ENCODE measurements at regions not wholly inside any gene's neighbourhood (a gene's known extent, or its start where the extent isn't known, plus 50 kb on each side); places are given as distances from the start of the nearest gene placed in this dataset.
"Not testable (repeated sequence)": the region's sequence is repeated elsewhere in the genome, so short reads cannot be mapped to it uniquely, and the experiment has no call there.

DNA sequence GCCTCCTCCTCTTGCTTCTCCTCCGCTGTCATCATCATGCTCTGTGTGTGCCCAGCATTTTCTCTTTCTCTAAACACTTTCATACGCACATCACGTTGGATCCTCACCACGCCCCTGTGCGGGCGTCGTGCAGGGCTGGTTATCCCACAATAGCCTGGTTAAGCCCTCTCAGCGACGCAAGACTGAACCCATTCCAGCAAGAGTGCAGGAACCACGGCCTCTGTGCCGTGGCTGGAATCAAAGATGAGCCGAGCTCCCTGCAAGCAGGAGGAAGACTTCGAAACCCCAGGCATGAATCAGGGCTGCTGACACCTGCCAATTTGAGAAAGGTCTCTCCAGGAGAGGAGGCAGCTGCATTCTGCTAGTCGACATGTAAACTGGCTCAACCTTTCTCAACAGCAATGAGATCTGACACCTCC is 74.8 kb upstream of the FOXK1 start:
- in situ Hi-C loops (cut with HindIII; ENCODE audit: low pct_unique_long_range_greater_than_20kb, low sequenced_read_pairs): no loop called here
- Histone ChIP-seq H3K4me3 (ENCODE audit: low read depth in 2 of 2, low read length in 2 of 2) (no peak overlapping the region), H3K9me3 (ENCODE audit: control insufficient read depth, insufficient read depth, low read depth, low read length) (no peaks in the 10 kb centered on the region), H3K36me3 (ENCODE audit: control insufficient read depth, insufficient read depth, low read length) (no peaks in the 10 kb centered on the region), H3K27ac (ENCODE audit: low read length) (no peak overlapping the region), H3K27me3 (ENCODE audit: control insufficient read depth, insufficient read depth, low read length) (no peaks in the 10 kb centered on the region), H3K4me1 (ENCODE audit: control insufficient read depth, insufficient read depth, low read length) (no peaks in the 10 kb centered on the region)
- ChIA-PET CTCF (no interaction called here), POLR2A (no interaction called here)
- TF ChIP-seq SIN3A (IDR thresholded peaks at IDR 0.05; ENCODE audit: borderline replicate concordance, insufficient read depth, low read depth, low read length): no peak
- no peak for TF ChIP-seq TCF7L2 (IDR thresholded peaks at IDR 0.05; ENCODE audit: low read depth, low read length)
- intact Hi-C loops (cut with micrococcal nuclease; ENCODE audit: unreplicated experiment): no loop called here
- ATAC-seq (no peak), DNase-seq (ENCODE audit: low read depth, low spot score) (no peak)
- no TSS peak for BruUV-seq (replicated peaks)

DNA sequence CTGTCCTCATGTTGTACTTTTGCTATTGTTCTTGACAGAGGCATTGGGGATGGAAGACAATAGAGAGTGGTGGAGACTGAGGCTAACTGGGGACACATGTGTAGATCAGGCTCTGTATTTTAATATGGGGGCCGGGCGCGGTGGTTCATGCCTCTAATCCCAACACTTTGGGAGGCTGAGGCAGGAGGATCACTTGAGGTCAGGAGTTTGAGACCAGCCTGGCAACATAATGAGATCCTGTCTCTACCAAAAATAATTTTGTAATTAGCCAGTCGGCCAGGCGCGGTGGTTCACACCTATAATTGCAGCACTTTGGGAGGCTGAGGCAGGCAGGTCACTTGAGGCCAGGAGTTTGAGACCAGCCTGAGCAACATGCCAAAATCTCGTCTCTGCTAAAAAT is 72.5 kb upstream of the FOXK1 start:
- CTCF ChIA-PET: interaction anchor here (0.7 kb wide), 1 partner anchor 136 kb away, joined by 5 read pairs; no protein-coding TSS in a partner anchor

DNA sequence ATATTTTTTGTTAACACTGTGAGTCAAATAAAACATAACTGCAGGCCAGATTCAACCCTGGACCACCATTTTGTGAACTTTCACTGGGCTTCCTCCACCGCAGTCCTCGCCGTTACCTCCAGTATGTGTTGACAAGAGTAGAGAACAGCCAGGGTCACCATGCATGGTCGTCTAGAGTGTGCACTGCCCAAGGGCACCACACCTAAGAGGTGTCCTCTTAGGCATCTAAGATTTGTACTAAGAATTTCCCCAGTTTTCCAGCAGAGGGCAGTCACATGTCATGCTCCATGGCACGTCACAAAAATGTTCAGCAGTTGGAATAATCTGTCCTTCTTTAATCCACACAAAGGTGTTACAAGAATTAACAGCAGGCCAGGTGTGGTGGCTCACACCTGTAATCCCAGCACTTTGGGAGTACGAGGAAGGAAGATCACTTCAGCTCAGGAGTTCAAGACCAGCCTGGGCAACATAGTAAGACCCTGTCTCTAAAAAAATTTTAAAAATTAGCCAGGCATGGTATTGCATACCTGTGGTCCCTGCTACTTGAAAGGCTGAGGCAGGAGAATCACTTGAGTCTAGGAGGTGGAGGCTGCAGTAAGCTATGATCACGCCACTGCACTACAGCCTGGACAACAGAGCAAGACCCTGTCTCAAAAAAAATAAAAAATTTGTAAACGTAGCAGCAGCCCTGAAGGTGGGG is 71.2 kb upstream of the FOXK1 start:
- DNase-seq (ENCODE audit: low read depth, low spot score) (peak; percentile 63), ATAC-seq (peak; percentile 87)
- TF ChIP-seq SIN3A (IDR thresholded peaks at IDR 0.05; ENCODE audit: borderline replicate concordance, insufficient read depth, low read depth, low read length): no peak
- TF ChIP-seq, protein P1, sequence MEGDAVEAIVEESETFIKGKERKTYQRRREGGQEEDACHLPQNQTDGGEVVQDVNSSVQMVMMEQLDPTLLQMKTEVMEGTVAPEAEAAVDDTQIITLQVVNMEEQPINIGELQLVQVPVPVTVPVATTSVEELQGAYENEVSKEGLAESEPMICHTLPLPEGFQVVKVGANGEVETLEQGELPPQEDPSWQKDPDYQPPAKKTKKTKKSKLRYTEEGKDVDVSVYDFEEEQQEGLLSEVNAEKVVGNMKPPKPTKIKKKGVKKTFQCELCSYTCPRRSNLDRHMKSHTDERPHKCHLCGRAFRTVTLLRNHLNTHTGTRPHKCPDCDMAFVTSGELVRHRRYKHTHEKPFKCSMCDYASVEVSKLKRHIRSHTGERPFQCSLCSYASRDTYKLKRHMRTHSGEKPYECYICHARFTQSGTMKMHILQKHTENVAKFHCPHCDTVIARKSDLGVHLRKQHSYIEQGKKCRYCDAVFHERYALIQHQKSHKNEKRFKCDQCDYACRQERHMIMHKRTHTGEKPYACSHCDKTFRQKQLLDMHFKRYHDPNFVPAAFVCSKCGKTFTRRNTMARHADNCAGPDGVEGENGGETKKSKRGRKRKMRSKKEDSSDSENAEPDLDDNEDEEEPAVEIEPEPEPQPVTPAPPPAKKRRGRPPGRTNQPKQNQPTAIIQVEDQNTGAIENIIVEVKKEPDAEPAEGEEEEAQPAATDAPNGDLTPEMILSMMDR (IDR thresholded peaks at IDR 0.05): peak; percentile 96
- Histone ChIP-seq H3K9me3 (ENCODE audit: control insufficient read depth, insufficient read depth, low read depth, low read length) (no peaks in the 10 kb centered on the region), H3K36me3 (ENCODE audit: control insufficient read depth, insufficient read depth, low read length) (no peaks in the 10 kb centered on the region), H3K27ac (ENCODE audit: low read length) (no peak overlapping the region), H3K27me3 (ENCODE audit: control insufficient read depth, insufficient read depth, low read length) (no peaks in the 10 kb centered on the region), H3K4me1 (ENCODE audit: control insufficient read depth, insufficient read depth, low read length) (peaks cover 5% of the 10 kb centered on the region; the same call in 1 of the 2 replicates), H3K4me3 (ENCODE audit: low read depth in 2 of 2, low read length in 2 of 2) (no peak overlapping the region)
- no TSS peak for BruUV-seq (replicated peaks)
- intact Hi-C loops (cut with micrococcal nuclease; ENCODE audit: unreplicated experiment) (loop anchor here (1.0 kb wide), 1 partner anchor 20 kb away; no protein-coding TSS in a partner anchor), in situ Hi-C loops (cut with HindIII; ENCODE audit: low pct_unique_long_range_greater_than_20kb, low sequenced_read_pairs) (no loop called here)
- ChIA-PET POLR2A (no interaction called here), CTCF (interaction anchor here (1.2 kb wide), 1 partner anchor 15 kb away, joined by 3 read pairs; no protein-coding TSS in a partner anchor)

More for the DNA sequence above, 72.5 kb upstream of the FOXK1 start:
- DNase-seq (ENCODE audit: low read depth, low spot score); in situ Hi-C loops (cut with HindIII; ENCODE audit: low pct_unique_long_range_greater_than_20kb, low sequenced_read_pairs); H3K4me1 ChIP-seq (ENCODE audit: control insufficient read depth, insufficient read depth, low read length); H3K4me3 ChIP-seq (ENCODE audit: low read depth in 2 of 2, low read length in 2 of 2); H3K36me3 ChIP-seq (ENCODE audit: control insufficient read depth, insufficient read depth, low read length); H3K27me3 ChIP-seq (ENCODE audit: control insufficient read depth, insufficient read depth, low read length); intact Hi-C loops (cut with micrococcal nuclease; ENCODE audit: unreplicated experiment); BruUV-seq (replicated peaks); H3K27ac ChIP-seq (ENCODE audit: low read length); H3K9me3 ChIP-seq (ENCODE audit: control insufficient read depth, insufficient read depth, low read depth, low read length); POLR2A ChIA-PET; ATAC-seq: not testable (repeated sequence)

DNA sequence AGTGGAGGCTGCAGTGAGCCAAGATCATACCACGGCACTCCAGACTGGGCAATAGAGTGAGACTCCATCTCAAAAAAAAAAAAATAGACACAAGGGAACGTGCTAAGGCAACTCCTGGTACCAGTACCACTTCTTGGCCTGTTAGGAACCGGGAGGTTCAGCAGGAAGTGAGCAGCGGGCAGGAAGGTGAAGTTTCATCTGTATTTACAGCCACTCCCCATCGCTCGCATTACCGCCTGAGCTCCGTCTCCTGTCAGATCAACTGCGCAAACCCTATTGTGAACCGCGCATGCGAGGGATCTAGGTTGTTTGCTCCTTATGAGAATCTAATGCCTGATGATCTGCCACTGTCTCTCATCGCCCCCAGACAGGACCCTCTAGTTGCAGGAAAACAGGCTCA is 69.9 kb upstream of the FOXK1 start:
- ATAC-seq (no peak), DNase-seq (ENCODE audit: low read depth, low spot score) (no peak)
- BruUV-seq (replicated peaks): no TSS peak
- ChIA-PET POLR2A (interaction anchor here (0.6 kb wide), 1 partner anchor 11 kb away, joined by 6 read pairs; no protein-coding TSS in a partner anchor), CTCF (interaction anchor here (0.6 to 1.2 kb wide), 3 partner anchors 14 to 244 kb away, joined by 3 to 4 read pairs (median 3); no protein-coding TSS in a partner anchor)
- H3K9me3 ChIP-seq (ENCODE audit: control insufficient read depth, insufficient read depth, low read depth, low read length): no peaks in the 10 kb centered on the region
- H3K27ac ChIP-seq (ENCODE audit: low read length): no peak overlapping the region
- TF ChIP-seq, protein P2, sequence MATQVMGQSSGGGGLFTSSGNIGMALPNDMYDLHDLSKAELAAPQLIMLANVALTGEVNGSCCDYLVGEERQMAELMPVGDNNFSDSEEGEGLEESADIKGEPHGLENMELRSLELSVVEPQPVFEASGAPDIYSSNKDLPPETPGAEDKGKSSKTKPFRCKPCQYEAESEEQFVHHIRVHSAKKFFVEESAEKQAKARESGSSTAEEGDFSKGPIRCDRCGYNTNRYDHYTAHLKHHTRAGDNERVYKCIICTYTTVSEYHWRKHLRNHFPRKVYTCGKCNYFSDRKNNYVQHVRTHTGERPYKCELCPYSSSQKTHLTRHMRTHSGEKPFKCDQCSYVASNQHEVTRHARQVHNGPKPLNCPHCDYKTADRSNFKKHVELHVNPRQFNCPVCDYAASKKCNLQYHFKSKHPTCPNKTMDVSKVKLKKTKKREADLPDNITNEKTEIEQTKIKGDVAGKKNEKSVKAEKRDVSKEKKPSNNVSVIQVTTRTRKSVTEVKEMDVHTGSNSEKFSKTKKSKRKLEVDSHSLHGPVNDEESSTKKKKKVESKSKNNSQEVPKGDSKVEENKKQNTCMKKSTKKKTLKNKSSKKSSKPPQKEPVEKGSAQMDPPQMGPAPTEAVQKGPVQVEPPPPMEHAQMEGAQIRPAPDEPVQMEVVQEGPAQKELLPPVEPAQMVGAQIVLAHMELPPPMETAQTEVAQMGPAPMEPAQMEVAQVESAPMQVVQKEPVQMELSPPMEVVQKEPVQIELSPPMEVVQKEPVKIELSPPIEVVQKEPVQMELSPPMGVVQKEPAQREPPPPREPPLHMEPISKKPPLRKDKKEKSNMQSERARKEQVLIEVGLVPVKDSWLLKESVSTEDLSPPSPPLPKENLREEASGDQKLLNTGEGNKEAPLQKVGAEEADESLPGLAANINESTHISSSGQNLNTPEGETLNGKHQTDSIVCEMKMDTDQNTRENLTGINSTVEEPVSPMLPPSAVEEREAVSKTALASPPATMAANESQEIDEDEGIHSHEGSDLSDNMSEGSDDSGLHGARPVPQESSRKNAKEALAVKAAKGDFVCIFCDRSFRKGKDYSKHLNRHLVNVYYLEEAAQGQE (IDR thresholded peaks at IDR 0.05; ENCODE audit: insufficient read depth in 1 of 2, low read depth in 2 of 2, low read length in 1 of 2): no peak
- TF ChIP-seq, protein P1 (IDR thresholded peaks at IDR 0.05): no peak
- TF ChIP-seq SIN3A (IDR thresholded peaks at IDR 0.05; ENCODE audit: borderline replicate concordance, insufficient read depth, low read depth, low read length) (no peak), TCF7L2 (IDR thresholded peaks at IDR 0.05; ENCODE audit: low read depth, low read length) (no peak), POLR2AphosphoS5 (IDR thresholded peaks at IDR 0.05; ENCODE audit: low read depth, low read length) (no peak)
- H3K4me1 ChIP-seq (ENCODE audit: control insufficient read depth, insufficient read depth, low read length): peaks cover 5% of the 10 kb centered on the region; the same call in 1 of the 2 replicates
- intact Hi-C loops (cut with micrococcal nuclease; ENCODE audit: unreplicated experiment): no loop called here
- H3K4me3 ChIP-seq (ENCODE audit: low read depth in 2 of 2, low read length in 2 of 2): no peak overlapping the region
- no peaks in the 10 kb centered on the region for H3K27me3 ChIP-seq (ENCODE audit: control insufficient read depth, insufficient read depth, low read length)
- in situ Hi-C loops (cut with HindIII; ENCODE audit: low pct_unique_long_range_greater_than_20kb, low sequenced_read_pairs): no loop called here
- no peaks in the 10 kb centered on the region for H3K36me3 ChIP-seq (ENCODE audit: control insufficient read depth, insufficient read depth, low read length)

Measured in Panc1 (cell line).